Activated CD4-positive, alpha-beta memory T cell treated with anti-CD3 and anti-CD28 coated beads for 36 hours (primary cell): ENCODE measurements at regions not wholly inside any gene's neighbourhood (a gene's known extent, or its start where the extent isn't known, plus 50 kb on each side); places are given as distances from the start of the nearest gene placed in this dataset.

Experiments
- CTCF ChIA-PET: fragments of 350-600 bp; sonication (Branson Sonifier 250); formaldehyde crosslinking; loops from one replicate; lab custom pipeline; 2021; ENCODE audit warnings: antibody characterized with exemption, inconsistent platforms; lab: Charles Lee
- POLR2A ChIA-PET: fragments of 350-600 bp; sonication (Branson Sonifier 250); formaldehyde crosslinking; loops from one replicate; lab custom pipeline; 2021; ENCODE audit warnings: antibody characterized with exemption; lab: Charles Lee
- DNase-seq: peaks from one replicate; pipeline ENCODE4 v3.0.0-alpha.2; 2020
- H3K27ac Mint-ChIP-seq: one replicate; pipeline ENCODE4 v1.8.0; 2021; ENCODE audit warnings: mixed read lengths
- H3K27me3 Mint-ChIP-seq: one replicate; pipeline ENCODE4 v1.8.0; 2021; ENCODE audit warnings: mixed read lengths
- H3K36me3 Mint-ChIP-seq: one replicate; pipeline ENCODE4 v1.8.0; 2021; ENCODE audit warnings: mixed read lengths
- H3K4me1 Mint-ChIP-seq: one replicate; pipeline ENCODE4 v1.8.0; 2021; ENCODE audit warnings: low read depth, mixed read lengths
- H3K4me3 Mint-ChIP-seq: one replicate; pipeline ENCODE4 v1.8.0; 2021; ENCODE audit warnings: mild to moderate bottlenecking, mixed read lengths
- H3K9me3 Mint-ChIP-seq: one replicate; pipeline ENCODE4 v1.8.0; 2021; ENCODE audit warnings: mixed read lengths
- intact Hi-C: fragments of 100-400 bp; cut with micrococcal nuclease; formaldehyde crosslinking; loops from one replicate; pipeline ENCODE4 v1.15.1; 2023

GRCh38 chr2:15845737-15846405 lies 94.5 kb upstream of the MYCN start:
- ChIA-PET CTCF (no interaction called here), POLR2A (no interaction called here)
- Mint-ChIP-seq H3K4me1 (no peaks in the 10 kb centered on the region), H3K4me3 (no peak overlapping the region), H3K36me3 (no peaks in the 10 kb centered on the region), H3K9me3 (no peaks in the 10 kb centered on the region), H3K27ac (no peak overlapping the region), H3K27me3 (no peaks in the 10 kb centered on the region)
- no peak for DNase-seq
- intact Hi-C loops, result no loop called here

GRCh38 chr2:15846626-15847025 lies 93.7 kb upstream of the MYCN start:
- intact Hi-C loops, result no loop called here

GRCh38 chr2:15850534-15850933 lies 89.8 kb upstream of the MYCN start:
- DNase-seq, result no peak
- H3K9me3 Mint-ChIP-seq, result no peaks in the 10 kb centered on the region
- H3K4me3 Mint-ChIP-seq, result no peak overlapping the region
- ChIA-PET POLR2A (no interaction called here), CTCF (no interaction called here)
- H3K27ac Mint-ChIP-seq, result no peak overlapping the region
- peaks cover 3% of the 10 kb centered on the region for H3K27me3 Mint-ChIP-seq
- H3K36me3 Mint-ChIP-seq, result no peaks in the 10 kb centered on the region
- no peaks in the 10 kb centered on the region for H3K4me1 Mint-ChIP-seq
- intact Hi-C loops, result no loop called here

More at GRCh38 chr2:15846626-15847025, 93.7 kb upstream of the MYCN start:
- H3K4me1 Mint-ChIP-seq, result no peaks in the 10 kb centered on the region
- ChIA-PET CTCF (no interaction called here), POLR2A (no interaction called here)
- no peak for DNase-seq
- no peaks in the 10 kb centered on the region for H3K36me3 Mint-ChIP-seq
- H3K9me3 Mint-ChIP-seq, result no peaks in the 10 kb centered on the region
- H3K4me3 Mint-ChIP-seq, result no peak overlapping the region
- H3K27me3 Mint-ChIP-seq, result no peaks in the 10 kb centered on the region
- H3K27ac Mint-ChIP-seq, result no peak overlapping the region

GRCh38 chr2:15851076-15851693 lies 89.2 kb upstream of the MYCN start:
- Mint-ChIP-seq H3K9me3 (no peaks in the 10 kb centered on the region), H3K36me3 (no peaks in the 10 kb centered on the region), H3K4me1 (no peaks in the 10 kb centered on the region), H3K27me3 (peaks cover 4% of the 10 kb centered on the region), H3K4me3 (no peak overlapping the region), H3K27ac (no peak overlapping the region)
- intact Hi-C loops, result no loop called here
- ChIA-PET POLR2A (no interaction called here), CTCF (no interaction called here)
- no peak for DNase-seq

GRCh38 chr2:15852811-15853210 lies 87.5 kb upstream of the MYCN start:
- H3K36me3 Mint-ChIP-seq, result no peaks in the 10 kb centered on the region
- intact Hi-C loops, result no loop called here
- H3K4me3 Mint-ChIP-seq, result no peak overlapping the region
- H3K4me1 Mint-ChIP-seq, result no peaks in the 10 kb centered on the region
- no peaks in the 10 kb centered on the region for H3K9me3 Mint-ChIP-seq
- H3K27me3 Mint-ChIP-seq, result peaks cover 7% of the 10 kb centered on the region
- no peak for DNase-seq
- ChIA-PET CTCF (no interaction called here), POLR2A (no interaction called here)
- H3K27ac Mint-ChIP-seq, result no peak overlapping the region

- H3K36me3 Mint-ChIP-seq, result no peaks in the 10 kb centered on the region
- intact Hi-C loops, result no loop called here
- H3K9me3 Mint-ChIP-seq, result no peaks in the 10 kb centered on the region
- ChIA-PET CTCF (interaction anchor here (0.8 kb wide), 1 partner anchor 9 kb away, joined by 3 read pairs; no protein-coding TSS in a partner anchor), POLR2A (no interaction called here)
- H3K27me3 Mint-ChIP-seq, result peaks cover 9% of the 10 kb centered on the region
- H3K27ac Mint-ChIP-seq, result no peak overlapping the region
- no peak overlapping the region for H3K4me3 Mint-ChIP-seq
- DNase-seq, result no peak
- H3K4me1 Mint-ChIP-seq, result no peaks in the 10 kb centered on the region
Observed at GRCh38 chr2:15853903-15854302, 86.4 kb upstream of the MYCN start.

GRCh38 chr2:15855766-15856260 lies 84.5 kb upstream of the MYCN start:
- H3K4me1 Mint-ChIP-seq, result no peaks in the 10 kb centered on the region
- no peak for DNase-seq
- H3K27me3 Mint-ChIP-seq, result peaks cover 9% of the 10 kb centered on the region
- H3K9me3 Mint-ChIP-seq, result no peaks in the 10 kb centered on the region
- no peak overlapping the region for H3K4me3 Mint-ChIP-seq
- CTCF ChIA-PET, result no interaction called here
- POLR2A ChIA-PET, result no interaction called here
- H3K36me3 Mint-ChIP-seq, result no peaks in the 10 kb centered on the region
- intact Hi-C loops, result no loop called here
- no peak overlapping the region for H3K27ac Mint-ChIP-seq

- intact Hi-C loops, result no loop called here
- Mint-ChIP-seq H3K4me3 (no peak overlapping the region), H3K9me3 (no peaks in the 10 kb centered on the region), H3K27me3 (peaks cover 9% of the 10 kb centered on the region), H3K36me3 (no peaks in the 10 kb centered on the region), H3K27ac (no peak overlapping the region), H3K4me1 (no peaks in the 10 kb centered on the region)
- DNase-seq, result no peak
- CTCF ChIA-PET, result no interaction called here
- POLR2A ChIA-PET, result no interaction called here
Observed at GRCh38 chr2:15856318-15856717, 84.0 kb upstream of the MYCN start.

- no peak for DNase-seq
- ChIA-PET CTCF (no interaction called here), POLR2A (no interaction called here)
- H3K27me3 Mint-ChIP-seq, result peaks cover 14% of the 10 kb centered on the region
- no peak overlapping the region for H3K4me3 Mint-ChIP-seq
- no peaks in the 10 kb centered on the region for H3K9me3 Mint-ChIP-seq
- H3K36me3 Mint-ChIP-seq, result no peaks in the 10 kb centered on the region
- intact Hi-C loops, result no loop called here
- H3K4me1 Mint-ChIP-seq, result no peaks in the 10 kb centered on the region
- no peak overlapping the region for H3K27ac Mint-ChIP-seq
Observed at GRCh38 chr2:15858466-15858865, 81.9 kb upstream of the MYCN start.

GRCh38 chr2:15860051-15860663 lies 80.2 kb upstream of the MYCN start:
- no peak overlapping the region for H3K27ac Mint-ChIP-seq
- H3K4me3 Mint-ChIP-seq, result no peak overlapping the region
- ChIA-PET POLR2A (no interaction called here), CTCF (no interaction called here)
- no peaks in the 10 kb centered on the region for H3K36me3 Mint-ChIP-seq
- H3K9me3 Mint-ChIP-seq, result no peaks in the 10 kb centered on the region
- H3K27me3 Mint-ChIP-seq, result peaks cover 12% of the 10 kb centered on the region
- intact Hi-C loops, result no loop called here
- H3K4me1 Mint-ChIP-seq, result no peaks in the 10 kb centered on the region
- no peak for DNase-seq

GRCh38 chr2:15860760-15861159 lies 79.6 kb upstream of the MYCN start:
- ChIA-PET POLR2A (no interaction called here), CTCF (no interaction called here)
- peaks cover 12% of the 10 kb centered on the region for H3K27me3 Mint-ChIP-seq
- intact Hi-C loops, result no loop called here
- no peaks in the 10 kb centered on the region for H3K36me3 Mint-ChIP-seq
- H3K4me1 Mint-ChIP-seq, result no peaks in the 10 kb centered on the region
- no peak overlapping the region for H3K4me3 Mint-ChIP-seq
- no peak for DNase-seq
- H3K9me3 Mint-ChIP-seq, result no peaks in the 10 kb centered on the region
- no peak overlapping the region for H3K27ac Mint-ChIP-seq

GRCh38 chr2:15861172-15861822 lies 79.1 kb upstream of the MYCN start:
- ChIA-PET POLR2A (no interaction called here), CTCF (no interaction called here)
- intact Hi-C loops, result no loop called here
- Mint-ChIP-seq H3K36me3 (no peaks in the 10 kb centered on the region), H3K27ac (no peak overlapping the region), H3K9me3 (no peaks in the 10 kb centered on the region), H3K4me3 (no peak overlapping the region), H3K27me3 (peaks cover 9% of the 10 kb centered on the region), H3K4me1 (no peaks in the 10 kb centered on the region)
- no peak for DNase-seq
